NCI-H1436 (cell line): ENCODE measurements at regions not wholly inside any gene's neighbourhood (a gene's known extent, or its start where the extent isn't known, plus 50 kb on each side); places are given as distances from the start of the nearest gene placed in this dataset.
"Not testable (repeated sequence)": the region's sequence is repeated elsewhere in the genome, so short reads cannot be mapped to it uniquely, and the experiment has no call there.

ENCODE experiments used
- DNase-seq: peaks from one replicate; lab custom pipeline; 2025; lab: John Stamatoyannopoulos, UW

DNA sequence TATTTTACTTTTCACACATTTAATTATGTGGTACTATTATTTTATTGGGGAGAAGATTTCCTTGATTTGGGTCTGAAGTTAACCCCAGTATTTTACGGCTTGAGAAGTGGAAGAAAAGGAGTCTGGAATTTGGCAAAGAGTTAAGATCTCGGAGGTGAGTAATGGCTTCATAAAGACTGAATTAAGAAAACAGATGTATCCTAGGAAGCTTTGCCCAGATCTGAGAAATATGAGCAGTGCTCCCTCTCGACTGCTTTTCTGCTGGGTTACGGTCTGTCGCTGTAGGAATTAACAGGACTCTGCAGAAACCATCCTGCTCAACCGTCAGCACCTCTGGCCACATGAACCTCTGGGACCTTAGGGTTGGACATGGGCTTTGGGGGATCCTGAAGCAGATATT is 163.6 kb upstream of the NDN start:
- DNase-seq, result no peak

DNA sequence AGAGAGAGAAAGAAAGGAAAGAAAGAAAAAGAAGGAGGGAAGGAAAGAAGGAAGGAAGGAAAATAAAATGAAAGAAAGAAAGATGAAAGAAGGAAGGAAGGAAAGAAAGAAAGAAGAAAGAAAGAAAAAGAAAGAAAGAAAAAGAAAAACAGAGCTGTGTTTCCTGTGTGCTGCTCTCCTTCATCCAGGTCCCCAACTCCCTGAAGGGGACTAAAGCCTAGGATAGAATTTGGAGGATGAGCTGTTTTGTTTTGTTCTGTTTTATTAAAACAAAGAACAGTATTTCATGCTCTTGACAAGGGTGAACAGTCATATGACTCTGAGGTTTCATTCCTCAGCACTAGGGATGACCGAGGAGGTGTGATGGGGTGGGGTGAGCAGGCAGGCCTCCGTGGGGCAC is 164.8 kb upstream of the NDN start:
- DNase-seq, result no peak

DNA sequence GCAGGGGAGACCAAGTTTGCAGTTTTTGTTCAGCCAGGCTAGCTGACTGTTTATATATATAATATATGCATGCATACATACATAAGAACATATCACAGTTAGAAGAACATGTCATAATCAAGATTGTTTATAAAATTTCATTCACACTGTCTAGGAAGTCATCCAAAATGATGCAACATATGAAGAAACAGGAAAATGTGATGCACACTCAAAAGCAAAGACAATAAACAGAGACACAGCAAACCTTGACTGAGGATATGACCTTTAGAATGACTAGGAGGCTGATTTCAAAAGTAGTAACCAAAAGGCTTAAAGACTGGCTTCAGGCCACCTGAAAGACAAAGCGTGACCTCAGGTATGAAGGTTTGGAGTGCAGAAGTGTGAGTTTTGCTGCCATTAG is 166.2 kb upstream of the NDN start:
- DNase-seq, result no peak

DNA sequence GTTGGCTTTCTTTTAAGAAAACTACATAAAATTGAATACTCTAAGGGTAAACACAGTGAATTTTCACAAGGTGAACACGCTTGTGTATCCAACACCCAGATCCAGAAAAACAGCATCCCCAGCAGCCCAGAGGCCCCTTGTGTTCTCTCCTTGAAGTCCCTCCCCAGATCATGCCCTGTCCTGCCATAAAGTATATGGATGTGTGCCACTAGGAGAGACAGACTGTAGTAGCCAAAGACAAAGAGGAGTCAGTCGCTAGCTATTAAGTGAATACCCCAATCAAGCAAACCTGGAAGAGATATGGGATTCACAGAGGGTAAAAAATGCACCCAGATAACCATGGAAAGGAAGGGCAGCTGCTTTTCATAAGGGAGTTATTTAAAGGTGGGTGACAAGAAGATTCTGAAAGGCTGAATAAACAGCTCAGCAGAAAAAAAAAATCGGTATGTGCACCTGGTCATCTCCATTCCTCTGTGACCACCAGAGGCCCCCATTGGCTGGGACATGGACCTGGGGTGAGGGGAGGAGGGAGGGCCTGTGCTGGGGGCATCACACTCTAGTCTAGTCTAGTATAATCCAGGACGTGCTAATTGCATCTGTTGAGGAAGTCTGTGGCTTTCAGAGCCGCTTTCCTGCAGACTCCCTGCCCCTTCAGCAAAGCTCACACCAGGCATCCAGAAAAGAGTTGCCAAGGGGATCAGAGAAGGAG is 167.3 kb upstream of the NDN start:
- DNase-seq, result peak; percentile 15

DNA sequence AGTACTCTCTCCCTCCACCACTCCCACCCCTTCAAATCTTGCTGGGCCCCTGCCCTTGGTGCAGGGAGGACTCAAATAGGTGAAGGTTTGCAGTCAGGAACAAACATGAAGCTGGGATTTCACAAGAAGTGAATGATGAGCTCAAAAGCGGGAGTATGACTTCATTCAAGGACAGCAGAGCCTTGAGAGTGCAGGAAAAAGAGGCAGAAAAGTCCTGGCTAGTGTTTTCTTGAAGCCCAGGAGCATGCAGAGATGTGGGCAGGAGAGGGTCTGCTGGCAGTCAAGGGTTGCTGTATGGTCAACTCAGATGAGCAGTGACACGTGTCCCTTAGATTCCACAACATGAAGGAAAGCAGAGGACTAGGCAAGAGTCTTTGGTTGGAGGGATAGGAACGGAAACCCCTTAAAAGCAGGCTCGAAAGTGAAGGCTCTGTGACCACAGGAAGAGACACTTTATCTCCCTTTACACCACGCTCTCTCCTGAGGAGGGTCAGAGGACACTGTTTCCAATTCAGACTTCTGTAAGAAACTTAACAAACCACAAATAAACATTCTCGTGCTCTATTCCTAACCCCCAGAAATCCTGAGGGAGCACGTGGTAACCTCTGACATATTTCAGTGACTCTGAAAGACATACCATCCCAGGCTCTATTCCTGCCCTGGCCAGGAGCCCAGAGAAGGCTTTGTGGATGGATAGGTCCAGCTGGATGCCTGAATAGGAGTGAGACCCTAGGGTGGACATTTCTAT is 168.0 kb upstream of the NDN start:
- no peak for DNase-seq

DNA sequence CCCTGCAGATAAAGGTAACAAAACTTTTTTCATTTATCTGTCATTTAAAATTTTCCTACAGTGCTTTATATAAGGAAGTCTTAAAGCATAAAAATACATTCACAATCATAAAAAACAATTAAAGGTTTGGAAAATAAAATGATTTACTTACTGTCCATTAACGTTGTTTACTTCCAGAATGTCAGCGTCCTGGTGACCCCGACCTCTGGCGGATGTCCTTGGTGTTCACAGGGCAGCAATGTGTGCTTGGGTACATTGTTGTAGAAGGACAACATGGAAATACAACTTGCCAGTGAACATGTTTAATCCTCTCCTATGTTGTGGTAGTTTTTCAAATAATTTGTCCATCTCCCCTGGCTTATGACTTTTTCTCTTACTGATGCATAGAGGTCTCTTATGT is 168.8 kb upstream of the NDN start:
- no peak for DNase-seq

DNA sequence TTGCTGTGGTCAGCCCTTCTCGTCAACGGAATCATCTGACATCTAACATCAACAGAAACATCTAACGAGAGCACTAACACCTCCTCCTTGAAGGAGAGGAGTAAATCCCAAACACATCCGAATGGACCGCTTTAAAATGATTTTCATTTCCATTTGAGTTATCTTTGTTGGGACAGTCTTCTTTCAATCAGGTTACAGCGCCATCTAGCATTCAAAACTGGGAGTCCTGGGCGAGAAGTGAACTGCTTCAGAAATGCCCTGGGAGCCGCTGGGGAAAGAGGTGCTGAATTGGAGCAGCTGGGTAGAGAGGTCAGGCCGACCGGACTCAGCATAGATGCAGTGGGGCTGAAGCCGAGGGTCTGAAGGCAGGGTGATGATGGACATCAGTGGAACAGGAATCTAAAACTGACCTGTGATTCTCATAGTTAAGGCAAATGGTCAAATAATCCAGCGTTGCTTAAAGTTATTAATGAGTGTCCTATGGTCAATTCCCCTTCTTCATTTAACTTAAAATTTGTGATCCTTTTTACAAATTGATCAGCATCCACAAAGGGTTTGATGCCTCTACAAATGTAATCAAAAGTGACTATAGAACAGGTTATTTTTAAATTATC is 170.0 kb upstream of the NDN start:
- peak; percentile 74 for DNase-seq

DNA sequence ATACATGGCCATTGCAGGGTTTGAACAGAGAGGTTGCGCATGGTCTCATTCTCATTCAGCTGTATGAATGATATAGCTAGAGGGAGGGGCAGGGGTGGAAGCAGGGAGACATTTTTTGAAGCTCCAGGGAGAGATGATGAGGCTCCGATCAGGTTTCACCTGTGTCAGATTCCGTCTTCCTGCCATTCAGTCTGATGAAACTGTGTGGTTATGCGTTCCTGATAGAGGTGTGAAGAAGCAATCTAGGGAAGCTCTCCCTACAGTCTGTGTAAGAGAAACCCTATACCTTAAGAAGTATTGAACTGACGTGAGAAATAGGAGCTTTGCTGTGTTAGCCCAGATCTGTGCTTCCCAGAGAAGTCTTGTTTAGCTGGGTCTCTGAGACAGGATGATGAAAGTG is 171.9 kb upstream of the NDN start:
- DNase-seq, result peak; percentile 24

DNA sequence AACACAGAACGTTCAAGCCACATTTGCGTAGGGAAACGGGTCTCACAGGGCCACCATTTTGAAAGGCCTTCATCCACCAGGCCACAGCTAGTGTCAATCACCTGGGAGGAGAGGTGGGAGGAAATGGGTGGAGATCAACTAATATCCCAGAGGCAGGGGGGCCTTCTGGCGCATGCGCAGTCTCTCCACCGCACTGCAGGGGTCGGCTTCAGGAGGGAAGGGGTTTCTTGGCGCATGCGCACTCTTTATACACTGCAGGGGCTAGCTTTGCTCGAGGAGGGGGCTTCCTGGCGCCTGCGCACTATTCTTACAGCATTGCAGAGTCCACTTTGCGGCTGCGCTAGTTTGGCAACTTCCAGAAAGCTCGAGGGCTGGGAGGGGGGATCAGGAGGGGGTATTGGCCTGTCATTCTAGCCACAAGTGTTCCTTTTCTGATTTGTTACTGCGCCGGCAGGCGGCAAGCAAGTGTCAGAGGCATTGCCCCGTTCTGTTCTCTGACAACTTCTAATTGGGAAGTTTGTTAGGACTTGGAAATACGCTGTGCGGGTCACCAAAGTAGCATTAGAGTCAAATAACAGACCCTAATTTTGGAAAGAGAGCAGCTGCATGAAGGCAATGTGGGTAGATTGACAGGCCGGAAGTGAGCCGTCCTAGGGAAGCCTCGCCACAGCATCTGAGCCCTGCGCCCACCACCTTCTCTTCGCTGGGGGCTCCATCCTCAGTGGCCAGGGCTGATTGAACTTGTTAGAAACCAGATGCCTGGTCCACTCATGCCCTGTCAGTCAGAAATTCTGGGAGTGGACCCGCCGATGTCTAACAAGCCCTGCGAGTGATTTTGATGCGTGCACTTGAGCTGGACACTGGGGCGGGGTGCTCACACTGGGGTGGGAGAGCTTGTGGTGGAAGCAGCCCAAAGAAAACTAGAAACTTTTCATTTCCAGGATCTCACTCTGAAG is 173.5 kb upstream of the NDN start:
- DNase-seq, result no peak

DNA sequence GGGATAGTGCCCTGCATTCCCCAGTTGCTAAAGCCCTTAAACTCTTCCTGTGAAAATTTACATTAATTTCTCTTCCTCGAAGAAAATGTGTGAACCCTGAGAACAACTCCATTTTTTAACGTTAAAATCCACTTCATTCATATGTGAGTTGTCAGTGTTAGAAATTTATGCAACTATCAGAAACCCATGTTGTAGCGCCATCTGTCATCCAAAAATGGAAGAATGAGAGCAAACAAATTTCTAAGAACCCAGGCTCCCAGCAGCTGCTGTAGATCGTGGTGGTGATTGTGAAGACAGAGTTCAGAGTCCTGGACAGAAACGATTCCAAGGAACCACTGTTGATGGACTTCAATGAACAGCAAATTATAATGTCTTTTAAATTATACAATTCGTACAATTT is 179.7 kb upstream of the NDN start:
- peak; percentile 53 for DNase-seq

DNA sequence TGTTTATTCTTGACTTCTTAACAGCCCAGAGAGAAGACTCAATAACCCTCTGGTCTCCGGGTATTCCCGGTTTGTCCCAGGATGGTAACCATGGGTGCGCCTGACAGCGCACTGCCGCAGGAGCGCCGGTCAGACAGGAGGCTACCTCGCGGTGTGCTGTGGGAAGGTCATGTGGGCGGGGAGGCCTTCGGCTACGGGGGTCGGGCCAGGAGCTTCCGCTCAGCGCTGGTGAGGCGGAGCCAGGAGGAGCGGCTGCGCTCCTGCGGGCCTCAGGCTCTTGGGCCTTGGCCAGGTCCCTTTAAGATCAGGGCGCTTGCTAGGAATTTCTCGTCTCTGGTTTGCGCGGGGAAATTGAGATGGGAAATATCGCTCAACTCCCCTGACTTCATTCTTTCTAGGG is 182.3 kb upstream of the NDN start:
- peak; percentile 47 for DNase-seq

DNA sequence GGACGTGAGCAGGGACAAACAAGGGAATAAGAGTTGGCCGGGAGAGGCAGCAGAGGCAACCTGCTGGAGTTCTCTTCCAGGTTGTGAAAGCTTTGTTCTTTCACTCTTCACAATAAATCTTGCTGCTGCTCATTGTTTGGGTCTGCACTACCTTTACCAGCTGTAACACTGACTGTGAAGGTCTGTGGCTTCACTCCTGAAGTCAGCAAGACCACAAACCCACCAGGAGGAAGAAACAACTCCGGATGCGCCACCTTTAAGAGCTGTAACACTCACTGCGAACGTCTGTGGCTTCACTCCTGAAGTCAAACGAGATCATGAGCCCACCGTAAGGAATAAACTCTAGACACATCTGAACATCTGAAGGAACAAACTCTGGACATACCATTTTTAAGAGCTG is 186.5 kb upstream of the NDN start:
- not testable (repeated sequence) for DNase-seq

DNA sequence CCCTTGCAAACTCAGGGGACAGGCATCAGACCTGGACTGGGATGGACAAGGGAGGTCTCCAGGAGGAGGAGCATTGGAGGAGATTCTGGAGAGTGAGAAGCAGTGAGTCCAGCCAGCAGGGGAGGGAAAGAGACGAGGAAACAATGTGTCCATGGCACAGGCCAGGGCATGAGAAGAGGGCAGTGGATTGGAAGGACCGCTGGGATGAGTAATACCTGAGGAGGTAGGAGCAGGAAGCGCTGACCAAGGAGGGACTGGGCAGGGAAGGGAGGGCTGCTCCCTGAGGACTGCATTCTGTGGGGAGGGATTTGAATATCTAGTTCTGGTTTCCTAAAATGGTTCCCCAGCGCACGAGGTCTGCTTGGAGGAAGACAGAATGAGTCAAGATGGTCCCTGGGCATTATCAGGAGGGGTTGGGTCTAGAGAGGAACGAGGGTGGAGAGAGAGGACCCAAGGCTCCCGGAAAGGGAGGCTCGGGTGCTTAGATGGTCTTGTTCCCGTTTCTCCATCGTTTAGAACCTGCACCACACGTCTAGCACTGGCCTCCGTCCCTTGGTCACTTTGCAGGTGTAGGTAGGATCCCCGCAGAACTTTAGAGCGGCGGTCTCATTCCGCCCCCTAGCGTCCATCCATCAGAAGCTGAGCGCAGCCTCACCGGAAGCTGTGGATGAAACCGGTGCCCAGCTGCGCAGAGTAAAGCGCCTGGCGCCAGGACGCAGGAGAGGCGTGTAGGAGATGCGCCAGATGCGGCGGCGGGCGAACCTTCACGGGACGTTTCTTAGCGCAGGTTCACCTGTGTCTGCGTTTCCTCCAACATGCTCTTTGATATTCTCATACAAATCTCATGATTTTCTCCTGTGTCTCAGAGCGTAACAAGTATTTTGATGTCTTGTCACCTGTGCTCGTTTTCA is 190.7 kb upstream of the NDN start:
- DNase-seq, result peak; percentile 75

DNA sequence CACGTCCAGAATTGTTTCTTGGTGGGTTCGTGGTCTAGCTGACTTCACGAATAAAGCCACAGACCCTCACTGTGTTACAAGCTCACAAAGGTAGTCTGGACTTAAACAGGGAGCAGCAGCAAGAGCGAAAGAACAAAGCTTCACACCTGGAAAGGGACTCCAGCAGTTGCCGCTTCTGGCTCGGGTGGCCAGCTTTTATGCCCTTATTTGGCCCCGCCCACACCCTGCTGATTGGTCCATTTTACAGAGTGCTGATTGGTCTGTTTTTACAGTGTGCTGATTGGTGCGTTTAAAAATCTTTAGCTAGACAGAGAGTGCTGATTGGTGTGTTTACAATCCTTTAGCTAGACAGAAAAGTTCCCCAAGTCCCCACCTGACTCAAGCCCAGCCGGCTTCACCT is 194.2 kb upstream of the NDN start:
- no peak for DNase-seq

DNA sequence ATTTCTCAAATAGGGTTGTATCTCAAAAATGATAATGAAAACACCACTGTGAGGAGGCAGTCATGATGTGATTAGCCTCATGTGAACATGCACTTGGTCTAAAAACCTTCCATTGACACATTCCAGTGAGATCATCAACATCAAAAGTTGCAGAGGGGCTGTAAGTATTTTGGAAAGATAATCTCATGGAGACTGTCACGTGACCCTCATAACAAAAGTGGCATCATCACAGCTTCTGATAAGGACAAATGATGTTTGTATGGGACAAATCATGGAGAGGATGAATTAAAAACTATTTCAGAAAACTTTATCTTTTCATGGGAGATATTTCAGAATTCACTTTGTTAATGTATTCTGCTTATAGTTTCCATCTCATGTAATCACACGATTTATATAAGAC is 203.1 kb upstream of the NDN start:
- DNase-seq, result no peak

DNA sequence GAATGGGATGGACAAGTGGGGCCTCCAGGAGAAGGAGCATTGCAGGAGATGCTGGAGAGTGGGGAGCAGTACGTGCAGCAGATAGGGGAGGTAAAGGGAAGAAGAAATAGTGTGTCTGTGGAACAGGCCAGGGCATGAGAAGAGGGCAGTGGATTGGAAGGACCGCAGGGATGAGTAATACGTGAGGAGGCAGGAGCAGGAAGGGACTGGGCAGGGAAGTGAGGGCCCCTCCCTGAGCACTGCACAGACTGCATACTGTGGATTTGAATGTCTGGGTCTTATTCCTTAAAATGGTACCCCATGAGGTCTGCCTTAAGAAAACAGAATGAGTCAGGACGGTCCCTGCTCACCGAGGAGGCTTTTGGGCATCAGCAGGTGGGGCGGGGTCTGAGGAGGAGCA is 210.0 kb upstream of the NDN start:
- no peak for DNase-seq

DNA sequence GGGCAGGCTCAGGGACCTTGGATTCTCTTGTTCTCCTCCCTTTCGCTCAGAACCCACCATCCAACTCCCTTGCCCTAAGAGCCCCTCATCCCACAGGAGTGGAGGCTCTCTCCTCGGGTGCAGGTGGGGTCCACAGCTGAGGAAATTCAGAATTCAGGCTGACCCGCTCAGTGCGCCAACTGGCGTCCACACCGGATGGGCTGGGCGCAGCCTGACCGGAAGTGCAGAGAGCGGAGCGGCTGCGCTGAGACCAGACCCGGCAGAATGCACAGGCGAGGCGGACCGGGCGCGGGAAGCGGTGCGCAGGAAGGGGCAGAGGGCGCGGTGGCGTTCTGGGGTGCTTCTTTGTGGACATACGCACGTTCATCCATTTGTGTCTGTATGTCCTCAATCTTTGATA is 210.4 kb upstream of the NDN start:
- no peak for DNase-seq

DNA sequence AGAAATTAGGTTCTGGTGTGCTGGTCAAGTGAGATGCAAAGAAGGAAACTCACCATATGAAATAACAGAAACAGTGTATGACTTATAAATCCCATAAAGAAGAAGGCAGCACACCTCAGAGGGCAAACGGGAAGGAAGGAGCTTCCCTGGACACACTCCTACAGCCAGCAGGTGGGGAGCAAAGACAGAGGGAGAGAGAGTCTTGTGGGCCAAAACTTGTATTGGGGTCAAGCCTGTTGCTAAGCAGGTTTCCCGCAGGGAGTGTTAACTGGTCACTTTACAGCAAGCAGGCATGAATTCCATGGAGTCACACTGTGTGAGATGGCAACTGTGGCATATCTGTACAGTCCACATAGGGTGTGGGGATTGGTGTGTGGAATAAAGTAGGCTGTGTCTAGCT is 222.9 kb upstream of the NDN start:
- DNase-seq, result no peak

DNA sequence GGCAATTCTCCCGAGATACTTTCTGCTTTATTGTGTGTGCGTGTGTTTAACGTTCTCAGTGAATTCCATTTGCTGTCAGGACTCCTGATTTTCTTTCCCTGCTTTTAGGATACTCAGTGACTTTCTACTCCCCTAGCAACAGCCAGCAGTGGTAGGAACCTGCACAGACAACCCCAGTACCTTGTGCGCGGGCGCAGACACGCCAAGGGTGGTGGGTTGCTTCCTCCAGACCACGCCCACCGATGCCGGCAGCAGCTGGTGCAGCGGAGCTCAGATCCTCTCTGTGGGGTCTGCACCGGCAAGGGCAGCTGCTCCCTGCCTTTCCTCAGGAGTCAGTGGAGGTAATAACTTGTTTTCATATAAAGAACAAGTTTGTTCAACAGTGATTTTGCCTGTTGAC is 225.1 kb upstream of the NDN start:
- DNase-seq, result no peak

DNA sequence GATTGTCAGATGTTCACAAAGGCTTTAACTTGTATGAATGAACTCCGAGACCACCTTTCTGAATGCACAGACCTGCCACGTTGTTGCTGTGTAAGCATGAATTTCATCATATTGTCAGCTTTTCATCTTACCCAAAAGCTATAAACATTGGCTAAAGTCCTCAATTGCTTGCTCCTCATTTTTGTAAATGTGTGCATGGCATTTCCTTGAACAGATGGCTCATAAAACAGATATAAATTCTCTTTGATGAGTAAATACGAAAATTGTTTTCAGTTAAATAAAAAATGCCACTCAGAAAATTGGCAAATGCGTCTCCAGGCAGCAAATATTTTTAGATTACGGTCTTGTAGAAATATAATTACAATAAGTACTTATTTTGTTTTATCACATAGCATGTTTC is 226.0 kb upstream of the NDN start:
- no peak for DNase-seq

DNA sequence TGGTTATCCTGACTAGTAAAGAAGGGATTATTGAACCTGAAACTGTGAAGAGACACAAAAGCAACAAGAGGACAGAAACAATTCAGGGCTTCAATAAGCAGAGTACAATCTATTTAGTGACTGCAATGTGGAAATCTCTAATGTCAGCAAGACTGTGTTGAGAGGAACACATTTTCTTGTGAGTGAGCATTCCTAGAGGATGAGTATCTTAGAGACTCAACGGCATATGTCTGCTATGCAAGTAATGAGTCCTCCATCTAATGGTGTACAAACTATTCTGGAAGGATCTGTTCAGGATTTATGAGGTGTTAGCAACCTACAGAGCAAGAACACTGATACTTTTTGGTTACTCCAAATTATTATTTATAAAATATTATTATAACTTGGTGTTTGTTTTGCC is 226.5 kb upstream of the NDN start:
- no peak for DNase-seq
